HepG2 (cell line): ENCODE measurements at regions not wholly inside any gene's neighbourhood (a gene's known extent, or its start where the extent isn't known, plus 50 kb on each side); places are given as distances from the start of the nearest gene placed in this dataset.

Experiments
- ATAC-seq: fragments of 200-7000 bp; cut with Tn5 transposase; 3 replicates; pipeline ENCODE4 v1.9.1; 2020; ENCODE audit warnings: mild to moderate bottlenecking, moderate library complexity
- BruUV-seq: library from RNA; stranded (reverse); fragments of 400-500 nt; replicated peaks from 2 replicates; lab custom pipeline; 2021; lab: Mats Ljungman, UMichigan
- CTCF ChIA-PET: fragments of 300-600 bp; formaldehyde crosslinking; extraction: SDS; loops from one replicate; lab custom pipeline; 2021; ENCODE audit warnings: low total read pairs, inconsistent platforms, low intra/inter-chr PET ratio; lab: Yijun Ruan, JAX
- POLR2A ChIA-PET: fragments of 350-600 bp; sonication (Branson Sonifier 250); formaldehyde crosslinking; loops from one replicate; lab custom pipeline; 2020; ENCODE audit warnings: antibody characterized with exemption, inconsistent platforms; lab: Yijun Ruan, JAX
- DNase-seq: peaks from one replicate; pipeline ENCODE4 v3.0.0-alpha.2; 2015; ENCODE audit warnings: low spot score
- FAIRE-seq: peaks from 3 replicates; lab custom pipeline; 2011; peaks lifted over from hg19 to GRCh38; lab: Jason Lieb, UNC
- H2AFZ ChIP-seq: one replicate; pipeline ENCODE4 v1.6.1; 2011; ENCODE audit warnings: low read length, inconsistent platforms
- H3K27ac ChIP-seq: fragments of 300-600 bp; 3 replicates; pipeline ENCODE4 v1.8.0; 2011; ENCODE audit warnings: mixed run types, mild to moderate bottlenecking, mixed read lengths, low read length, inconsistent platforms; ENCODE audit not compliant: insufficient read depth; ENCODE audit errors: extremely low read length
- H3K27me3 ChIP-seq, 2 experiments: fragments of 200-600 bp in 1 of 2; 2 replicates in 1 of 2; 3 replicates in 1 of 2; pipeline versions ENCODE4 v1.6.0 to v1.8.0; 2011; ENCODE audit warnings: low read length in 2 of 2, mild to moderate bottlenecking in 2 of 2, moderate library complexity in 2 of 2, inconsistent platforms in 1 of 2; ENCODE audit not compliant: insufficient read depth in 2 of 2, control insufficient read depth in 1 of 2
- H3K36me3 ChIP-seq, 2 experiments: fragments of 200-600 bp in 1 of 2; replicated peaks in 1 of 2; 2 replicates in 1 of 2; 3 replicates in 1 of 2; pipeline versions ENCODE4 v1.5.1 to v1.8.0; 2011; ENCODE audit warnings: low read length in 2 of 2, inconsistent platforms in 1 of 2; ENCODE audit not compliant: insufficient read depth in 2 of 2, control insufficient read depth in 1 of 2
- H3K4me1 ChIP-seq: 2 replicates; pipeline ENCODE4 v1.5.1; 2012; ENCODE audit warnings: low read length, inconsistent platforms; ENCODE audit not compliant: insufficient read depth
- H3K4me2 ChIP-seq: 2 replicates; pipeline ENCODE4 v1.6.0; 2011; ENCODE audit warnings: low read depth, low read length, inconsistent platforms
- H3K4me3 ChIP-seq, 3 experiments: fragments of 200-600 bp in 1 of 3; sonication (generic), shearing (Covaris generic) in 1 of 3; replicated peaks in 1 of 3; 2 replicates each; pipeline ENCODE4 v1.5.1; 2011 to 2016; ENCODE audit warnings: low read length in 3 of 3, inconsistent platforms in 2 of 3, low read depth in 2 of 3, mild to moderate bottlenecking in 2 of 3, control low read depth in 1 of 3, mixed read lengths in 1 of 3; ENCODE audit not compliant: insufficient read depth in 1 of 3
- H3K79me2 ChIP-seq: one replicate; pipeline ENCODE4 v1.6.1; 2011; ENCODE audit warnings: low read length, inconsistent platforms; ENCODE audit not compliant: insufficient read depth
- H3K9ac ChIP-seq: 2 replicates; pipeline ENCODE4 v1.6.0; 2011; ENCODE audit warnings: mild to moderate bottlenecking, low read depth, low read length, inconsistent platforms; ENCODE audit not compliant: insufficient read depth
- H3K9me3 ChIP-seq: 2 replicates; pipeline ENCODE4 v1.5.1; 2012; ENCODE audit warnings: mild to moderate bottlenecking, low read length
- H4K20me1 ChIP-seq: 2 replicates; pipeline ENCODE4 v1.6.0; 2011; ENCODE audit warnings: inconsistent platforms, mild to moderate bottlenecking, low read length, moderate library complexity; ENCODE audit not compliant: insufficient read depth
- FOXJ3 ChIP-seq: sonication (generic); formaldehyde crosslinking; IDR thresholded peaks from 2 replicates; pipeline ENCODE4 v1.4.0; 2020; ENCODE audit warnings: missing genetic modification reagents, mild to moderate bottlenecking, borderline replicate concordance
- IRX3 ChIP-seq: sonication (generic); formaldehyde crosslinking; IDR thresholded peaks from 2 replicates; pipeline ENCODE4 v1.8.1; 2023; ENCODE audit warnings: mild to moderate bottlenecking, low read depth, missing genetic modification reagents, borderline replicate concordance
- MAFK ChIP-seq, 2 experiments: IDR thresholded peaks in 1 of 2; conservative IDR thresholded peaks in 1 of 2; 2 replicates each; pipeline ENCODE4 v1.6.1; 2011; ENCODE audit warnings: improper control_type of control experiment in 2 of 2, low read length in 2 of 2
- NR1H2 ChIP-seq: sonication (generic); formaldehyde crosslinking; IDR thresholded peaks from 2 replicates; pipeline ENCODE4 v1.8.1; 2022; ENCODE audit warnings: low read depth, missing genetic modification reagents, borderline replicate concordance
- PCBP1 ChIP-seq: fragments of 200-400 bp; formaldehyde crosslinking; IDR thresholded peaks from 2 replicates; pipeline ENCODE4 v1.6.1; 2017; ENCODE audit warnings: mild to moderate bottlenecking, low read depth, low read length, borderline replicate concordance
- SATB2 ChIP-seq: sonication (generic); formaldehyde crosslinking; IDR thresholded peaks from 2 replicates; pipeline ENCODE4 v1.5.0; 2020; ENCODE audit warnings: missing genetic modification reagents
- SETDB1 ChIP-seq: sonication (generic); formaldehyde crosslinking; IDR thresholded peaks from 2 replicates; pipeline ENCODE4 v1.5.1; 2020; ENCODE audit warnings: missing genetic modification reagents, mild to moderate bottlenecking, borderline replicate concordance
- TFDP2 ChIP-seq: sonication (generic); formaldehyde crosslinking; IDR thresholded peaks from 2 replicates; pipeline ENCODE4 v1.4.0; 2020; ENCODE audit warnings: missing genetic modification reagents
- TOPORS ChIP-seq: sonication (generic); formaldehyde crosslinking; IDR thresholded peaks from 2 replicates; pipeline ENCODE4 v1.8.0; 2023; ENCODE audit warnings: mild to moderate bottlenecking, missing genetic modification reagents
- ZEB1 ChIP-seq: IDR thresholded peaks from 2 replicates; pipeline ENCODE4 v1.6.1; 2012; ENCODE audit warnings: mild to moderate bottlenecking, low read depth, inconsistent platforms; ENCODE audit not compliant: insufficient replicate concordance
- ZFP36L1 ChIP-seq: sonication (generic); formaldehyde crosslinking; IDR thresholded peaks from 2 replicates; pipeline ENCODE4 v1.8.0; 2022; ENCODE audit warnings: mild to moderate bottlenecking, missing genetic modification reagents, moderate library complexity
- ZNF180 ChIP-seq: sonication (generic); formaldehyde crosslinking; IDR thresholded peaks from 2 replicates; pipeline ENCODE4 v1.4.0; 2020; ENCODE audit warnings: low read depth, missing genetic modification reagents, borderline replicate concordance
- ZNF317 ChIP-seq: sonication (generic); formaldehyde crosslinking; IDR thresholded peaks from 2 replicates; pipeline ENCODE4 v1.5.0; 2020; ENCODE audit warnings: mild to moderate bottlenecking, missing genetic modification reagents
- ZNF329 ChIP-seq: sonication (generic); formaldehyde crosslinking; IDR thresholded peaks from 2 replicates; pipeline ENCODE4 v1.9.0; 2021; ENCODE audit warnings: low read depth, mild to moderate bottlenecking, missing genetic modification reagents
- ZNF333 ChIP-seq: sonication (generic); formaldehyde crosslinking; IDR thresholded peaks from 2 replicates; pipeline ENCODE4 v1.4.0; 2020; ENCODE audit warnings: mild to moderate bottlenecking, missing genetic modification reagents, borderline replicate concordance
- ZNF761 ChIP-seq: sonication (generic); formaldehyde crosslinking; conservative IDR thresholded peaks from 2 replicates; pipeline ENCODE4 v1.4.0; 2020; ENCODE audit warnings: mild to moderate bottlenecking, missing genetic modification reagents
- ZNF766 ChIP-seq: sonication (generic); formaldehyde crosslinking; IDR thresholded peaks from 2 replicates; pipeline ENCODE4 v1.5.0; 2020; ENCODE audit warnings: missing genetic modification reagents, borderline replicate concordance
- ZNF883 ChIP-seq: sonication (generic); formaldehyde crosslinking; IDR thresholded peaks from 2 replicates; pipeline ENCODE4 v1.5.1; 2020; ENCODE audit warnings: mild to moderate bottlenecking, missing genetic modification reagents; ENCODE audit errors: not compliant biosample characterization
- WGBS: methylation state at CpG from one replicate; pipeline ENCODE4 v1.1.6; 2017; ENCODE audit warnings: low lambda C conversion rate; 5-methylcytosine and 5-hydroxymethylcytosine counted together
- in situ Hi-C: cut with HindIII; loops from 2 replicates; pipeline ENCODE4 v1.10.0; 2017; ENCODE audit warnings: low pct_unique_long_range_greater_than_20kb; ENCODE audit not compliant: extremely low pct_ligation_motif_present
- intact Hi-C: fragments of 100-400 bp; cut with micrococcal nuclease; formaldehyde crosslinking; loops from one replicate; pipeline ENCODE4 v1.10.0; 2022; ENCODE audit not compliant: unreplicated experiment
- TF ChIP-seq, protein P1 (sequence below): sonication (generic); formaldehyde crosslinking; IDR thresholded peaks from 2 replicates; pipeline ENCODE4; 2020; ENCODE audit warnings: missing genetic modification reagents, mild to moderate bottlenecking, borderline replicate concordance
- TF ChIP-seq, protein P2 (sequence below): sonication (generic); formaldehyde crosslinking; IDR thresholded peaks from 2 replicates; pipeline ENCODE4 v1.5.1; 2020; ENCODE audit warnings: mild to moderate bottlenecking, moderate library complexity, missing genetic modification reagents

DNA sequence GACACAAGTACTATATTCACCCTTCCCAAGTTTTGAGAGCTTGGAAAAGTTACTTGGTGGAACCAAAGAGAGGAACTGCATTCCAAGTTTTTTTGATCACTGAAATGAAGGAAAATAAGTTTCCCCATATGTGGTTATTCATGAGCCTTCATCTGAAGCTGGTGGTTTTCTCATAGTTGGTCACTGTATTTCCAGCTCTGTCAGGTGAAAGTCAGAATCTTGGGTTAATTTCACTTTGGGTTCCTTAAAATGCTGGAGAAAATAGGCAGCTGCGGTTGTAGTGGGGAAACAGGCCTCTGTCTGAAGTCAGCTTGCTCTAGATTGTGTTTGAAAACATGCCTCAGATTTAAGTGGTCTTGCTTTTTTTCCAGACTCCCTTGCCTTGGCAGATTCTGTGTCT, 200.5 kb downstream of the HRH4 start:
- no peak for ATAC-seq
- in situ Hi-C loops = no loop called here

More for the DNA sequence above, 200.5 kb downstream of the HRH4 start:
- peaks cover 0 to 6% of the 10 kb centered on the region in 2 experiments; a peak in 3 of 5 replicates for H3K27me3 ChIP-seq
- H3K27ac ChIP-seq = no peak overlapping the region
- H4K20me1 ChIP-seq = no peaks in the 10 kb centered on the region
- H3K4me3 ChIP-seq = no peak overlapping the region
- TF ChIP-seq ZEB1 (no peak), ZNF333 (CRISPR knock-in tag) (no peak), SETDB1 (no peak), MAFK (conservative IDR thresholded peaks at IDR 0.05 in 1 of 2, IDR thresholded peaks at IDR 0.05 in 1 of 2; ENCODE audit: low read length in 2 of 2) (no peak), ZFP36L1 (CRISPR knock-in tag) (no peak), FOXJ3 (CRISPR knock-in tag) (no peak), ZNF180 (CRISPR knock-in tag) (no peak), ZNF317 (CRISPR knock-in tag) (no peak), ZNF329 (CRISPR knock-in tag) (no peak), SATB2 (no peak), IRX3 (CRISPR knock-in tag) (no peak), NR1H2 (CRISPR knock-in tag) (no peak), ZNF761 (CRISPR knock-in tag) (no peak), ZNF883 (no peak), ZNF766 (CRISPR knock-in tag) (no peak), TOPORS (no peak), TFDP2 (CRISPR knock-in tag) (no peak), PCBP1 (no peak)
- TF ChIP-seq, protein P1, sequence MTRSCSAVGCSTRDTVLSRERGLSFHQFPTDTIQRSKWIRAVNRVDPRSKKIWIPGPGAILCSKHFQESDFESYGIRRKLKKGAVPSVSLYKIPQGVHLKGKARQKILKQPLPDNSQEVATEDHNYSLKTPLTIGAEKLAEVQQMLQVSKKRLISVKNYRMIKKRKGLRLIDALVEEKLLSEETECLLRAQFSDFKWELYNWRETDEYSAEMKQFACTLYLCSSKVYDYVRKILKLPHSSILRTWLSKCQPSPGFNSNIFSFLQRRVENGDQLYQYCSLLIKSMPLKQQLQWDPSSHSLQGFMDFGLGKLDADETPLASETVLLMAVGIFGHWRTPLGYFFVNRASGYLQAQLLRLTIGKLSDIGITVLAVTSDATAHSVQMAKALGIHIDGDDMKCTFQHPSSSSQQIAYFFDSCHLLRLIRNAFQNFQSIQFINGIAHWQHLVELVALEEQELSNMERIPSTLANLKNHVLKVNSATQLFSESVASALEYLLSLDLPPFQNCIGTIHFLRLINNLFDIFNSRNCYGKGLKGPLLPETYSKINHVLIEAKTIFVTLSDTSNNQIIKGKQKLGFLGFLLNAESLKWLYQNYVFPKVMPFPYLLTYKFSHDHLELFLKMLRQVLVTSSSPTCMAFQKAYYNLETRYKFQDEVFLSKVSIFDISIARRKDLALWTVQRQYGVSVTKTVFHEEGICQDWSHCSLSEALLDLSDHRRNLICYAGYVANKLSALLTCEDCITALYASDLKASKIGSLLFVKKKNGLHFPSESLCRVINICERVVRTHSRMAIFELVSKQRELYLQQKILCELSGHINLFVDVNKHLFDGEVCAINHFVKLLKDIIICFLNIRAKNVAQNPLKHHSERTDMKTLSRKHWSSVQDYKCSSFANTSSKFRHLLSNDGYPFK = no peak
- TF ChIP-seq, protein P2, sequence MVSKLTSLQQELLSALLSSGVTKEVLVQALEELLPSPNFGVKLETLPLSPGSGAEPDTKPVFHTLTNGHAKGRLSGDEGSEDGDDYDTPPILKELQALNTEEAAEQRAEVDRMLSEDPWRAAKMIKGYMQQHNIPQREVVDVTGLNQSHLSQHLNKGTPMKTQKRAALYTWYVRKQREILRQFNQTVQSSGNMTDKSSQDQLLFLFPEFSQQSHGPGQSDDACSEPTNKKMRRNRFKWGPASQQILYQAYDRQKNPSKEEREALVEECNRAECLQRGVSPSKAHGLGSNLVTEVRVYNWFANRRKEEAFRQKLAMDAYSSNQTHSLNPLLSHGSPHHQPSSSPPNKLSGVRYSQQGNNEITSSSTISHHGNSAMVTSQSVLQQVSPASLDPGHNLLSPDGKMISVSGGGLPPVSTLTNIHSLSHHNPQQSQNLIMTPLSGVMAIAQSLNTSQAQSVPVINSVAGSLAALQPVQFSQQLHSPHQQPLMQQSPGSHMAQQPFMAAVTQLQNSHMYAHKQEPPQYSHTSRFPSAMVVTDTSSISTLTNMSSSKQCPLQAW (CRISPR knock-in tag) = no peak
- no peak overlapping the region for H3K9ac ChIP-seq
- intact Hi-C loops = no loop called here
- CTCF ChIA-PET = no interaction called here
- POLR2A ChIA-PET = no interaction called here
- DNase-seq (no peak), FAIRE-seq (no peak)
- no TSS peak for BruUV-seq
- H3K4me1 ChIP-seq = no peaks in the 10 kb centered on the region
- no peak overlapping the region for H2AFZ ChIP-seq
- no peaks in the 10 kb centered on the region for H3K9me3 ChIP-seq
- H3K36me3 ChIP-seq = no peaks in the 10 kb centered on the region
- no peaks in the 10 kb centered on the region for H3K79me2 ChIP-seq
- 0% methylated on average over 1 of the region's 1 CpG for WGBS
- H3K4me2 ChIP-seq = no peak overlapping the region
